Ishikawa (cell line): ENCODE measurements at regions not wholly inside any gene's neighbourhood (a gene's known extent, or its start where the extent isn't known, plus 50 kb on each side); places are given as distances from the start of the nearest gene placed in this dataset.

Source experiments
- CEBPB ChIP-seq: IDR thresholded peaks from 2 replicates; pipeline ENCODE4 v1.6.1; 2012
- CREB1 ChIP-seq: IDR thresholded peaks from 2 replicates; pipeline ENCODE4 v1.6.1; 2012; ENCODE audit warnings: low read depth
- EGR1 ChIP-seq: IDR thresholded peaks from 2 replicates; pipeline ENCODE4 v1.6.1; 2012
- EP300 ChIP-seq: IDR thresholded peaks from 2 replicates; pipeline ENCODE4 v1.6.1; 2012; ENCODE audit warnings: borderline replicate concordance
- FOXM1 ChIP-seq: IDR thresholded peaks from 2 replicates; pipeline ENCODE4 v1.6.1; 2012; ENCODE audit warnings: low read depth, borderline replicate concordance
- MAX ChIP-seq: IDR thresholded peaks from 2 replicates; pipeline ENCODE4 v1.6.1; 2012
- NFIC ChIP-seq: IDR thresholded peaks from 2 replicates; pipeline ENCODE4 v1.6.1; 2012
- RAD21 ChIP-seq: IDR thresholded peaks from 2 replicates; pipeline ENCODE4 v1.6.1; 2012; ENCODE audit warnings: low read depth
- TAF1 ChIP-seq: IDR thresholded peaks from 2 replicates; pipeline ENCODE4 v1.6.1; 2012; ENCODE audit warnings: low read depth, mild to moderate bottlenecking
- TCF12 ChIP-seq: IDR thresholded peaks from 2 replicates; pipeline ENCODE4 v1.6.1; 2012; ENCODE audit warnings: low read depth
- TEAD4 ChIP-seq: IDR thresholded peaks from 2 replicates; pipeline ENCODE4 v1.6.1; 2012
- YY1 ChIP-seq: IDR thresholded peaks from 2 replicates; pipeline ENCODE4 v1.6.1; 2012; ENCODE audit warnings: low read depth
- ZBTB7A ChIP-seq: IDR thresholded peaks from 2 replicates; pipeline ENCODE4 v1.6.1; 2012; ENCODE audit warnings: low read depth
- TF ChIP-seq, protein P1 (sequence below): IDR thresholded peaks from 2 replicates; pipeline ENCODE4 v1.6.1; 2012; ENCODE audit warnings: low read depth, mild to moderate bottlenecking
- TF ChIP-seq, protein P2 (sequence below): IDR thresholded peaks from 2 replicates; pipeline ENCODE4 v1.6.1; 2012

DNA sequence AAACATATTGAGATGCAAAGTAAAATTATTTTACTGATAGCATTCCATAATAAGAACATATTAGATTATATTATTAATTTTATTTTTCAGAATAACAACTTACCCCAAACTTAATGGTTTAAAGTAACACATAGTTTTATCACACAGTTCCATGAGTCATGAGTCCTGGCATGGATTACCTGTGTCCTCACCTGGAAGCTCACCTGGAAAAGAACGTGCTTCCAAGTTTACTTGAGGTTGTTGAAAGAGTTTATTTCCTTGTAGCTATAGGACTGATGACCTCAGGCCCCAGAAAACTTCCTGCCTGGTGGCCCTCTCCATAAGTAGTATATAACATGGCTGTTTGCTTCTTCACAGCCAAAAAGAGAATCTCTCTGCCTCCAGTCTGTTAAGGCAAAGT is 254.6 kb downstream of the TFEC start:
- TF ChIP-seq FOXM1 (no peak), TAF1 (no peak), CEBPB (no peak), EP300 (no peak), EGR1 (no peak), YY1 (no peak), TCF12 (no peak), NFIC (no peak), MAX (no peak), ZBTB7A (no peak), RAD21 (no peak), CREB1 (no peak), TEAD4 (no peak)
- TF ChIP-seq, protein P1, sequence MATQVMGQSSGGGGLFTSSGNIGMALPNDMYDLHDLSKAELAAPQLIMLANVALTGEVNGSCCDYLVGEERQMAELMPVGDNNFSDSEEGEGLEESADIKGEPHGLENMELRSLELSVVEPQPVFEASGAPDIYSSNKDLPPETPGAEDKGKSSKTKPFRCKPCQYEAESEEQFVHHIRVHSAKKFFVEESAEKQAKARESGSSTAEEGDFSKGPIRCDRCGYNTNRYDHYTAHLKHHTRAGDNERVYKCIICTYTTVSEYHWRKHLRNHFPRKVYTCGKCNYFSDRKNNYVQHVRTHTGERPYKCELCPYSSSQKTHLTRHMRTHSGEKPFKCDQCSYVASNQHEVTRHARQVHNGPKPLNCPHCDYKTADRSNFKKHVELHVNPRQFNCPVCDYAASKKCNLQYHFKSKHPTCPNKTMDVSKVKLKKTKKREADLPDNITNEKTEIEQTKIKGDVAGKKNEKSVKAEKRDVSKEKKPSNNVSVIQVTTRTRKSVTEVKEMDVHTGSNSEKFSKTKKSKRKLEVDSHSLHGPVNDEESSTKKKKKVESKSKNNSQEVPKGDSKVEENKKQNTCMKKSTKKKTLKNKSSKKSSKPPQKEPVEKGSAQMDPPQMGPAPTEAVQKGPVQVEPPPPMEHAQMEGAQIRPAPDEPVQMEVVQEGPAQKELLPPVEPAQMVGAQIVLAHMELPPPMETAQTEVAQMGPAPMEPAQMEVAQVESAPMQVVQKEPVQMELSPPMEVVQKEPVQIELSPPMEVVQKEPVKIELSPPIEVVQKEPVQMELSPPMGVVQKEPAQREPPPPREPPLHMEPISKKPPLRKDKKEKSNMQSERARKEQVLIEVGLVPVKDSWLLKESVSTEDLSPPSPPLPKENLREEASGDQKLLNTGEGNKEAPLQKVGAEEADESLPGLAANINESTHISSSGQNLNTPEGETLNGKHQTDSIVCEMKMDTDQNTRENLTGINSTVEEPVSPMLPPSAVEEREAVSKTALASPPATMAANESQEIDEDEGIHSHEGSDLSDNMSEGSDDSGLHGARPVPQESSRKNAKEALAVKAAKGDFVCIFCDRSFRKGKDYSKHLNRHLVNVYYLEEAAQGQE, result no peak
- TF ChIP-seq, protein P2, sequence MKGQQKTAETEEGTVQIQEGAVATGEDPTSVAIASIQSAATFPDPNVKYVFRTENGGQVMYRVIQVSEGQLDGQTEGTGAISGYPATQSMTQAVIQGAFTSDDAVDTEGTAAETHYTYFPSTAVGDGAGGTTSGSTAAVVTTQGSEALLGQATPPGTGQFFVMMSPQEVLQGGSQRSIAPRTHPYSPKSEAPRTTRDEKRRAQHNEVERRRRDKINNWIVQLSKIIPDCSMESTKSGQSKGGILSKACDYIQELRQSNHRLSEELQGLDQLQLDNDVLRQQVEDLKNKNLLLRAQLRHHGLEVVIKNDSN, result no peak

DNA sequence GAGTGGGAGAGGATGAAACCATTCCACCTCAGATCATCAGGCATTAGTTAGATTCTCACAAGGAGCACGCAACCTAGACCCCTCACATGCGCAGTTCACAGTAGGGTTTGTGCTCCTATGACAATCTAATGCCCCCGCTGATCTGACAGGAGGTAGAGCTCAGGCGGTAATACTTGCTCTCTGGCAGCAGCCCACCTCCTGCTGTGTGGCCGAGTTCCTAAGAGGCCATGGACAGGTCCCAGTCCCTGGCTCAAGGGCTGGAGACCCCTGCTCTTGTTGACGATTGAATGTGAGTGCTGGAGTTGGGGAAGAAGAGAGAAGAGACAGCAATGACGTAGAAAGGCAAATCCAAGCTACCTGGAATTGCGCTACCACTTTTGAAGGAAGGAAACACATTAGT is 267.2 kb downstream of the TFEC start:
- TF ChIP-seq, protein P2, result no peak
- TF ChIP-seq NFIC, result no peak

DNA sequence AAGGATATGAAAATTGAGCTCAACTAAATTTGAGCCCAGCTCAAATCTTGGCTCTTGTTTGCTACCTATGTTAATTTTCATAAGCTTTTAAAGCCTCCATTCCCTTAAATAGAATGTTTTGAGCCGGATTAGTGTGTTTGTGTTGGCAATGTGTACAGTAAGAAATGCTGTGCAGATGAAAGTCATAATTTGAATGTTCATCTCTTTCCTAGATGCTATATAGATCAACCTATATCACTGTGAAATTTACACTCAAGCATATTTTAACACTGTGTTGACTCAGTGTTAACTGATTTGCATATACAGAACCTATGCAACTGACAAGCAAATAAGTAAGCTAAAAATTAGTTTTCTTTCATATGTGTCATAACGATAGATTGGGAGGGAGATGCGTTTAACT is 272.5 kb downstream of the TFEC start:
- no peak for TF ChIP-seq FOXM1

GRCh38 chr7:115754226-115754625 is 276.3 kb downstream of the TFEC start:
- TF ChIP-seq ZBTB7A, result no peak

GRCh38 chr7:115749924-115750323 is 280.6 kb downstream of the TFEC start:
- no peak for TF ChIP-seq TAF1
- TF ChIP-seq EGR1, result no peak
- TF ChIP-seq TEAD4, result no peak
- no peak for TF ChIP-seq EP300
- TF ChIP-seq TCF12, result no peak
- TF ChIP-seq ZBTB7A, result no peak
- TF ChIP-seq MAX, result no peak
- TF ChIP-seq FOXM1, result no peak
- TF ChIP-seq CEBPB, result no peak
- no peak for TF ChIP-seq NFIC
- TF ChIP-seq, protein P2, result no peak

GRCh38 chr7:115748123-115748738 is 282.3 kb downstream of the TFEC start:
- TF ChIP-seq, protein P1, result no peak
- TF ChIP-seq RAD21, result peak; percentile 59

DNA sequence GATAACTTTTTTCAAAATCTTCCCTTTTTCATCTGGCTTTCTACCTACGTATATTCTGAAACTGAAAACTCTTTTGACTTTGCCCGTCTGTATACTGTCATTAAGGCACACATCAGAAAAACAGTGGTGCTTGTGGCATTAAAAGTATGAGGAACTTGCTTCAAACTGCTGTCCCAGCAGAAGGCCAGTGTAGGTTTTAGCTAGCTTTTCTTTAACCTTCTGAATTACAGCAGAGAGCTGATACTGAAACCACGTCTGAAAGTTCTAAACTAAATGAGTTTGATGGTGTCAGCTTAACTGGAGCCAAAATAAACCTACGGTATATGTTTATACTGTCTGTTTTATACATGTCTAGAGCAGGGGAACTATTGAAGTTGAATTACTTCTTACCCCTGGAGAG is 283.4 kb downstream of the TFEC start:
- TF ChIP-seq ZBTB7A, result no peak
- TF ChIP-seq EGR1, result no peak
- no peak for TF ChIP-seq RAD21
- no peak for TF ChIP-seq TAF1
- TF ChIP-seq CEBPB, result no peak
- no peak for TF ChIP-seq EP300
- TF ChIP-seq CREB1, result no peak
- no peak for TF ChIP-seq YY1
- no peak for TF ChIP-seq FOXM1
- TF ChIP-seq TCF12, result no peak
- TF ChIP-seq, protein P1, result no peak
- TF ChIP-seq MAX, result no peak
- TF ChIP-seq NFIC, result no peak
